ENCODE measurements at regions not wholly inside any gene's neighbourhood (a gene's known extent, or its start where the extent isn't known, plus 50 kb on each side); places are given as distances from the start of the nearest gene placed in this dataset.
"Not testable (repeated sequence)": the region's sequence is repeated elsewhere in the genome, so short reads cannot be mapped to it uniquely, and the experiment has no call there.

GRCh38 chrX:68991691-68992345 lies 163.0 kb downstream of the EFNB1 start:
- intact Hi-C loops (cut with DNase I): no loop called here
- DNase-seq (ENCODE audit: low spot score): no peak

GRCh38 chrX:68990948-68991347 lies 162.1 kb downstream of the EFNB1 start:
- DNase-seq (ENCODE audit: low spot score): no peak
- intact Hi-C loops (cut with DNase I): no loop called here

GRCh38 chrX:68989865-68990606 lies 161.2 kb downstream of the EFNB1 start:
- DNase-seq (ENCODE audit: low spot score): no peak
- intact Hi-C loops (cut with DNase I): no loop called here

- intact Hi-C loops (cut with DNase I): no loop called here
- DNase-seq (ENCODE audit: low spot score): no peak
Observed at GRCh38 chrX:68989456-68989855, 160.6 kb downstream of the EFNB1 start.

- intact Hi-C loops (cut with DNase I): no loop called here
- no peak for DNase-seq (ENCODE audit: low spot score)
Observed at GRCh38 chrX:68988865-68989264, 160.0 kb downstream of the EFNB1 start.

GRCh38 chrX:68985135-68985755 lies 156.4 kb downstream of the EFNB1 start:
- no peak for DNase-seq (ENCODE audit: low spot score)
- intact Hi-C loops (cut with DNase I): no loop called here

- no peak for DNase-seq (ENCODE audit: low spot score)
- intact Hi-C loops (cut with DNase I): no loop called here
Observed at GRCh38 chrX:68983004-68983857, 154.4 kb downstream of the EFNB1 start.

GRCh38 chrX:68982476-68982875 lies 153.7 kb downstream of the EFNB1 start:
- DNase-seq (ENCODE audit: low spot score): no peak
- intact Hi-C loops (cut with DNase I): no loop called here

- intact Hi-C loops (cut with DNase I): no loop called here
- no peak for DNase-seq (ENCODE audit: low spot score)
Observed at GRCh38 chrX:68980906-68981616, 152.2 kb downstream of the EFNB1 start.

GRCh38 chrX:68978655-68979054 lies 149.8 kb downstream of the EFNB1 start:
- intact Hi-C loops (cut with DNase I): no loop called here
- DNase-seq (ENCODE audit: low spot score): no peak

GRCh38 chrX:68978255-68978654 lies 149.4 kb downstream of the EFNB1 start:
- intact Hi-C loops (cut with DNase I): no loop called here
- no peak for DNase-seq (ENCODE audit: low spot score)

GRCh38 chrX:68953331-68953730 lies 124.5 kb downstream of the EFNB1 start:
- intact Hi-C loops (cut with DNase I): no loop called here
- DNase-seq (ENCODE audit: low spot score): no peak

GRCh38 chrX:68951942-68952619 lies 123.3 kb downstream of the EFNB1 start:
- DNase-seq (ENCODE audit: low spot score); intact Hi-C loops (cut with DNase I): not testable (repeated sequence)

- DNase-seq (ENCODE audit: low spot score): no peak
- intact Hi-C loops (cut with DNase I): no loop called here
Observed at GRCh38 chrX:68950937-68951336, 122.1 kb downstream of the EFNB1 start.

- intact Hi-C loops (cut with DNase I): no loop called here
- DNase-seq (ENCODE audit: low spot score): no peak
Observed at GRCh38 chrX:68947882-68948605, 119.2 kb downstream of the EFNB1 start.

GRCh38 chrX:68945603-68946228 lies 116.9 kb downstream of the EFNB1 start:
- intact Hi-C loops (cut with DNase I): no loop called here
- DNase-seq (ENCODE audit: low spot score): no peak

- no peak for DNase-seq (ENCODE audit: low spot score)
- intact Hi-C loops (cut with DNase I): no loop called here
Observed at GRCh38 chrX:68945081-68945602, 116.3 kb downstream of the EFNB1 start.

Data from posterior vena cava (tissue), 2 donors.